Panc1 (cell line): ENCODE measurements at regions not wholly inside any gene's neighbourhood (a gene's known extent, or its start where the extent isn't known, plus 50 kb on each side); places are given as distances from the start of the nearest gene placed in this dataset.
A peak's percentile ranks its signal among the peaks of the same experiment; 100 is the strongest.

ENCODE experiments used
- CTCF ChIP-seq: fragments of 450-650 bp; IDR thresholded peaks from 2 replicates; pipeline ENCODE4 v1.5.1; 2017; ENCODE audit warnings: mild to moderate bottlenecking
- POLR2AphosphoS5 ChIP-seq: IDR thresholded peaks from 2 replicates; pipeline ENCODE4 v1.6.1; 2012; ENCODE audit warnings: mild to moderate bottlenecking, low read depth, low read length, moderate library complexity

GRCh38 chr13:107867701-107868661, 347.4 kb downstream of the LIG4 start:
- TF ChIP-seq CTCF (peak; percentile 67), POLR2AphosphoS5 (no peak)
